GF-D8 (cell line): ENCODE measurements at regions not wholly inside any gene's neighbourhood (a gene's known extent, or its start where the extent isn't known, plus 50 kb on each side); places are given as distances from the start of the nearest gene placed in this dataset.
"Not testable (repeated sequence)": the region's sequence is repeated elsewhere in the genome, so short reads cannot be mapped to it uniquely, and the experiment has no call there.

Source experiments
- DNase-seq: peaks from one replicate; lab custom pipeline; 2025; lab: John Stamatoyannopoulos, UW

DNA sequence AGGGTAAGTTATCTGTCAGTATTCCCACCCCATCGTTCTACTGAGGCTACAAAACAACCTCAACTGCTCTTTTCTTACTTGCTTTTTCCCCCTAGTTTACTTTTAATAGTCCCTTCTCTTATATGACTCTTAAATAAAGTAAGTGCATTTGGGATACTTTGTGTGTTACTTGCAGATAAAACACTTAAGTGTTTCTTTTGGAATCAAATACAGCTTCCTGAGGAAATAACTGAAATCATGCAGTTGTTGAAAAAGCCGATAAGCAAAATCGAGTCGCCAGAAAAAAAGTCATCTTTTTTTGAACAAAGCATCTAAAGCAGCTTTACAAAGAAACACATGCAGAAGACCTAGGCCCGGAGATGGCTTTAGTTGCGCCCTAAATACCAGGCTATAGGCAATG lies 53.5 kb upstream of the EPB41L4A start:
- no peak for DNase-seq

DNA sequence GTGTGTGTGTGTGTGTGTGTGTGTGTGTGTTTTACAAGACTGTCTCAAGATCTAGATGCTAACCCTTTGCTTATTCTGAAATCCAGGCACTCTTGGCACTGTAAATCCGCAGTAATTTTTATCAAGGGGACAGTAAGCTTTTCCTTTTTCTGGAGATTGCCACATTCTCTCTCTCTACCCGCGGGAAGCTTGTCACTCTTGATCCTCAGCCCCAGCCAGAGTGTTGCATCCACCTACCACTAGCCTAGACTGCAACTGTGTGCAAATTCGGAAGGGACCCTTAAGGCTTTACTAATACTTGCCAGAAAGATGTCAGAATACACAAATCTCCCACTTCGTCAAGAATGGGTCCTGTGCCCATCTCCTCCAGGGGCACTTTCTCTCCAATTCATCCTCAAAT lies 54.9 kb upstream of the EPB41L4A start:
- no peak for DNase-seq

DNA sequence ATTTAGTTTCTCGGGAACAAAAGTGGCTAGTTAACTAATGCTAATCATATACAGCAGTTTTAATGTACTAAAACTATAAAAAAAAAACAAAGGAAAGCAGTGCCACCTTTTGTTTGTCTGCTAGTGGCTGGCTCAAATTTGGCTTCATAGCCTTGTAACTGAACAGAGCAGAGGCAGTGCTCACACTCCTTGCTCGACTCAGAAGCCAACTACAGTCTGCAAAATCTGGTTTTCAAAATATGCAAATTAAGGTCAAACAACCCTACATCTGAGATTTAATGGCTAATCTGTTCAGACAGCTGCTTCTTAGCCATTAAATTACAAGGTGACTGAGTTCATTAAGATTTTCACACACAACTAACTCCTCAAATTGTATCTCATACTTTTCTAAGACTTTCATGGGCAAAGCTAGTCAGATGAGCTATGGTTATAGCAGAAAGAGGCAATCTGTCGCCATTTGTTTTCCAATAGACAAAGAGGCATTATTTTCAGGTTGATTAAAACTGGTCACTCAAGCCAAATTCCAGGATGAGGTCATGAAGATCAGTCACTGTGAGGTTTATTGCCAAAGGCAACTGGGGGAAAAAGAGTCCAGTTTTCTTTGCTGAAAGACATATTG lies 56.8 kb upstream of the EPB41L4A start:
- DNase-seq: no peak

DNA sequence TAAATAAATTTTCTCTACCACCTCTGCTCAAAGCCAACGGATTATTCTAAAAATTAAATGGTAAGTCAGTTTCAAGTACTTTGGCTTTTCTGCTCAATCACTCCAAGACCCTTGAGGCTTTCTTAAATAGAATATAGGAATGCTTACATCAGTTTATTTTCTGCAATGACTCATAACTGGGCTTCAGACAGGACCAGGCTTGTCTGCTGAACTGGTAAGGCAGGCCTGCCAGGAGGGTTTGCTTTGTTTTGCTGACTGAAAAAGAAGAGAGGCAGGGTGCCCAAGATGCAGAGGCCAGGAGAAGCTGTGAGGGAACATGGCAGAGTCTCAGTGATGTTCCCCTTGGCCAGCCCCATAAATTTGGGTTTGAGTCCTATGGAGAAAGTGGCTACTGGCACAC lies 60.3 kb upstream of the EPB41L4A start:
- no peak for DNase-seq

DNA sequence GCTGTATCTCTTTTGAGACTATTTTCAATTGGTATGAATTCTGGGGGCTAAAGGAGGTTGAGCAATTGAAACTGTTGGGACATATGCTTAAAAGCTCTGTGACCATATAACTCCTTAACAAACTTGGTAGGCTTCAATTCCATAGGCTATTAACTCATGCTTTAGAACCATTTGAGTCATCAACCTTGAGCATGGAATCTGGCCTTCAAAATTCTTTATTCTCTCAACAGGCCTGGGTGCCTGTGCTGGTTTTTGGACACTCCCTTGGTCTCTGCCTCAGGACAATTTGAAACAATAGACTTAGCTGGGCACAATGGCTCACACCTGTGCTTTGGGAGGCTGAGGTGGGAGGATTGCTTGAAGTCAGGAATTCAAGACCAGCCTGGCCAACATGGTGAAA lies 61.4 kb upstream of the EPB41L4A start:
- no peak for DNase-seq

DNA sequence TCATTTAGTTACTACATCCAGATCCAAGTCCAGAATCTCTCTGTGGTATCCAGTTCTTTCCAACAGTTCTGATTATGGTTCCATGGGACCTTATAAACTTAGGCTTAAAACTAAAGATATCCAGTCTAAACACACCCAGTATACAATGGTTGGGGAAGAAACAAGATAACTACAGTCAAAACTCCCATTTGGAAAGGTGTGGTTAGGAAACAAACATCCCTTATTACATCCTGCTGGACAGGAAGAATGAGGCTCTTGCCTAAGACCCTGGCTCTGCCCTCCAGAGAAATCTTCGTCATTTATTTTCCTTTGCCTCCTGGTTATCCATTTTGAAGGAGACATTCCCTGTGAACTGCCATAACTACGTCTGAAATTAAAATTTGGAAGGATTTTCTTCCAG lies 64.6 kb upstream of the EPB41L4A start:
- DNase-seq: no peak

DNA sequence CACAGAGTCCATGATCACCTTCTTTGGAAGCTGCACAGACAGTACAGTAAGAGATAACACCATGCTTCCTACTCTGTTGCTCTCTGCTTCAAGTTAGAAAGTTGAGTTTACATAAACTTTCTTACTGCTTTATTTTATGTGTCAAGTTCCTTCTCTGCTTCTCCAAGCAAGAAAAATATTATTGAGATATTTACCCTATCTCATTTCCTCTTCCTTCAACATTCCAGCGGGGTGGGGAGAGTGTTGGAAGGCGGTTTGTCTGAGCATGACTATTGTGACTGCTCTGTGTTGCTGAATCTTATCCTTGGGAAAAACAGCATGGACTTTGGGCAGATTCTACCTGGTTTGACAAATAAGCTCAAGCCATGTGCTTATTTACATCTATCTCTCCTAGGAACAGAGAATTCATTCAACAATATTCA lies 66.9 kb upstream of the EPB41L4A start:
- DNase-seq: no peak

DNA sequence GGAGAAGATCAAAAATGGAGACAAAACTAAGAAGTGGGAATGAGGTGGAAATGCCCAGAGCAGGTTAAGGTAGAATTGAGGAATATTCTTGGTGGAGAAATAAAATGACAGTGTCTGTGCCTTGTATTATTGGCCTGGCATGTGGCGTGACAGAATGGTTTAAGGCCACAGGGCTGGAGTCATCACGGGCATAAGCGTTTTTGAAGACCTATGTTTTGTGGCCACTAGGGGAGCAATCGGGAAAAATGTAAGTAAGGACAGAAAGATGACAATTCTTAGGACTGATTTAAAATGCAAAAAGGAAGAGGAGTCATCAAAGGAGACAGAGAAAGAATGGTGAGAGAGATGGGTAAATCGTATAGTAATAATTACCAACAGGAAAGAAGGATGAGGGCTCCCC lies 72.2 kb upstream of the EPB41L4A start:
- DNase-seq: no peak

DNA sequence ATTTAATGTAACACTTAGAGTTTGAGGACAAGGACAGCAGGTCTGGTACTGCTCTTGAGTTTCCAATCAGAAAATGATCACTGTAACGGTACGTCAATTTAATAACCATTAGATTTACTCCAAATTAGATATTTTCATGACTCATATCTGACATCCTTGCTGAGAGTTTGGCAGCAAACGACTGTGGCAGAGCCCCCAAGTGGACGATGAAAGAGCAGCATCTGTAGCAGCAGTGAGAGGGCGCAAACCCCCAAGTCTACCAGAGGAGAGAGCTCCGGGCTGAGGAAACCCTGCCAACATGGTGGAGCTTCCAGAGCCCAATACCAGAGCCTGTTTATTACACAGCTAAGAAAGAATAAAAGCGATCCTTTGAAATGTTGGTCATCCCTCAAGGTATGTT lies 73.2 kb upstream of the EPB41L4A start:
- DNase-seq: no peak

DNA sequence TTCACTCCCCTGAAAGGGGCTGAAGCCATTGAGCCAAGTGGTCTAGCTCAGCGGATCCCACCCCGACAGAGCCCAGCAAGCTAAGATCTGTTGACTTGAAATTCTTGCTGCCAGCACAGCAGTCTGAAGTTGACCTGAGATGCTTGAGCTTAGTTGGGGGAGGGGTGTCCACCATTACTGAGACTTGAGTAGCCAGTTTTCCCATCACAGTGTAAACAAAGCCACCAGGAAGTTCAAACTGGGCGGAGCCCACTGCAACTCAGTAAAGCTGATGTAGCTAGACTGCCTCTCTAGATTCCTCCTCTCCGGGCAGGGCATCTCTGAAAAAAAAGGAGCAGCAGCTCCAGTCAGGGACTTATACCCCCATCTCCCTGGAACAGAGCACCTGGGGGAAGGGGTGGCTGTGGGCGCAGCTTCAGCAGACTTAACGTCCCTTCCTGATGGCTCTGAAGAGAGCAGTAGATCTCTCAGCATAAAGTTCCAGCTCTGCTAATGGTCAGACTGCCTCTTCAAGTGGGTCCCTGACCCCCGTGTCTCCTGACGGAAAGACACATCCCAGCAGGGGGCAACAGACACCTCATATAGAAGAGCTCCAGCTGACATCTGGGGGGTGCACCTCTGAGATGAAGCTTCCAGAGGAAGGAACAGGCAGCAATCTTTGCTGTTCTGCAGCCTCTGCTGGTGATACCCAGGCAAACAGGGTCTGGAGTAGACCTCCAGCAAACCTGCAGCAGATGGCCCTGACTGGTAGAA lies 84.8 kb upstream of the EPB41L4A start:
- DNase-seq: not testable (repeated sequence)

DNA sequence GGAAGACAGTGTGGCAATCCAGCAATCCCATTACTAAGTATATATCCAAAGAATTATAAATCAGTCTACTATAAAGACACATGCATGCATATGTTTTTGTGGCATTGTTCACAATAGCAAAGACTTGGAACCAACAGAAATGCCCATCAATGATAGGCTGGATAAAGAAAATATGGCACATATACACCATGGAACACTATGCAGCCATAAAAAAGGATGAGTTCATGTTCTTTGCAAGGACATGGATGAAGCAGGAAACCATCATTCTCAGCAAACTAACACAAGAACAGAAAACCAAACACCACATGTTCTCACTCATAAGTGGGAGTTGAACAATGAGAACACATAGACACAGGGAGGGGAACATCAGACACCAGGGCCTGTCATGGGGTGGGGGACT lies 90.0 kb upstream of the EPB41L4A start:
- DNase-seq: not testable (repeated sequence)

DNA sequence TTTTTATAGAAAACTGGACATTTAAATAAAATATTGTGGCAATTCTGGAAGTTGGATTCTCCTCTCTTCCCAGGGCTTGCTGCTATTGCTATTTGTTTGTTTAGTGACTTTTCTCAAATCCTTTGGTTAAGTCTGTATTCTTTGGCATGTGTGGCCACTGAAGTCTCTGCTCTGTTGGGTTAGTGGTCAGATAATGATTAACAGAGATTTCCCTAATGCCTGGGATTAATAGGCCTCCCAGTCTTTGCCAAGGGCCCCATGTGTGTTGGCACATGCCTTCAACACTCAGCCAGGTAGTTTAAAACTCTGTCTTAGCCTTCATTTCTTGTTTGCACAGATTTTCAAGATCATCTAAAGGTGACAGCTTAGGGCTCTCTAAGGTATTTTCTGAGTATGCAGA lies 92.8 kb upstream of the EPB41L4A start:
- DNase-seq: no peak

DNA sequence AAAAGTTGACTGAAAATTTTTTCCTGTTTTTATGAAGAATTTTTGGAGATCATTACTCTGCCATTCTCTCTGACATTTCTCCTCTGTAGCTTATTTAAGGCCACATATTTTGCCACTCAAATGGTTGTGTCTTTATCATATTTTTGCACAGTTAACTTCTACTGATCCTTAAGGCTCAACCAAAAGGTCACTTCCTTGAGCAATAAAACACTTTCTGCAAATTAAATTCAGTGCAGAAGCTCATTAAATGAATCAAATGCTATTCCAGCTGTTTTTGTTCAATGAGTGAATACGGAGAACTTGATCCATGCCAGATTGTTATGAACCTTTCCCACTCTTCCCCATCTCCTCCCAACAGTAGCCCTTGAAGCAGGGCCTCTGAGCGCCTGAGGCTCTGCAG lies 93.8 kb upstream of the EPB41L4A start:
- DNase-seq: no peak

DNA sequence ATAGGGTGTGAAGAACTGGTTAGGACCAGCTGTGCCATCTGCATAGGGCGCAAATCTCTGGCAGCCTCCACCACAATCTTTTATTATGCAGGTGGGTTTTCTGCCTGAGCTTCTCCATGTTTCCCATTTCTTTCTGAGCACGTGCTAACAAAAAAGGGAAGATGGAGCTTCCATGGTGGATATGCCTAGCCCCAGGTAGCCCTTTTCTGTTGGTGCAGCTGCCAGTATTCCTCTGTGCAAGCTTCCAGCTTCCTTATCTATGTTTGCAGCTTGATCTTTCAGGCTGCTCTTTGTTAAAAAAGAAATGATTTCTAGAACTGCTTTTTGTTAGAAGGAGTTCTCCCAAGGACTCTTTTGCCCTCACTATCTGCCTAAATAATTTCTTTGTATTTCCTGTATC lies 95.0 kb upstream of the EPB41L4A start:
- DNase-seq: no peak

DNA sequence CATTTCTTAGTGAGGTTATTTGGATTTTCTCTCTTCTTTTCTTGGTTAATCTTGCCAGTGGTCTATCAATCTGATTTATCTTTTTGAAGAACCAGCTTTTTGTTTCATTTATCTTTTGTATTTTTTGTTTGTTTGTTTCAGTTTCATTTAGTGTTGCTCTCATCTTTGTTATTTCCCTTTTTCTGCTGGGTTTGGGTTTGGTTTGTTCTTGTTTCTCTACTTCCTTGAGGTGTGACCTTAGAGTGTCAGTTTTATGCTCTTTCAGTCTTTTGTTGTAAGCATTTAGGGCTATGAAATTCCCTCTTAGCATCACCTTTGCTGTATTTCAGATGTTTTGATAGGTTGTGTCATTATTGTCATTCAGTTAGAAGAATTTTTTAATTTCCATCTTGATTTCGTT lies 101.4 kb upstream of the EPB41L4A start:
- DNase-seq: not testable (repeated sequence)

DNA sequence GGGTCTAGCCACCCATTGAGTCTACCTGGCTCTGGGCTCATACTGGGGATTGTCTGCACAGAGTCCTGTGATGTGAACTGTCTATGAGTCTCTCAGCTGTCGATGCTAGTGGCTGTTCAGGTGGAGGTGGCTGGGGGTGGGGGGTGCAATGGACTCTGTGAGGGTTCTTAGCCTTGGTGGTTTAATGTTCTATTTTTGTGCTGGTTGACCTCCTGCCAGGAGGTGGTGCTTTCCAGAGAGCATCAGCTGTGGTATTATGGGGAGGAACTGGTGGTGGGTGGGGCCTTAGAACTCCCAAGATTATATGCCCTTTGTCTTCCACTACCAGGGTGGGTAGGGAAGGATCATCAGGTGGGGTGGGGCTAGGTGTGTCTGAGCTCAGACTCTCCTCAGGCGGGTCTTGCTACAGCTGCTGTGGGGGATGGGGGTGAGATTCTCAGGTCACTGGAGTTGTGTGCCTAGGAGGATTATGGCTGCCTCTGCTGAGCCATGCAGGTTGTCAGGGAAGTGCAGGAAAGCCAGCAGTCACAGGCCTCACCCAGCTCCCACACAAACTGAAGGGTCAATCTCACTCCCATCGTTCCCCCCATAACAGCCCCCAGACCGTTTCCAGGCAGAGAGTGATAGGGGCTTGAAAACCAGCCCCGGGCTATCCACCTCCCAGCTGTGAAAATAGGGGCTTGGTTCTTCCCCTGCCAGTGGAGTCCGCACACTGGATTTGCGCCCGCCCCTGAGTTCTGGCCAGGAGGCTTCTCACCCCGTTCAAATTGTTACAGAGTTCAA lies 104.0 kb upstream of the EPB41L4A start:
- DNase-seq: not testable (repeated sequence)

DNA sequence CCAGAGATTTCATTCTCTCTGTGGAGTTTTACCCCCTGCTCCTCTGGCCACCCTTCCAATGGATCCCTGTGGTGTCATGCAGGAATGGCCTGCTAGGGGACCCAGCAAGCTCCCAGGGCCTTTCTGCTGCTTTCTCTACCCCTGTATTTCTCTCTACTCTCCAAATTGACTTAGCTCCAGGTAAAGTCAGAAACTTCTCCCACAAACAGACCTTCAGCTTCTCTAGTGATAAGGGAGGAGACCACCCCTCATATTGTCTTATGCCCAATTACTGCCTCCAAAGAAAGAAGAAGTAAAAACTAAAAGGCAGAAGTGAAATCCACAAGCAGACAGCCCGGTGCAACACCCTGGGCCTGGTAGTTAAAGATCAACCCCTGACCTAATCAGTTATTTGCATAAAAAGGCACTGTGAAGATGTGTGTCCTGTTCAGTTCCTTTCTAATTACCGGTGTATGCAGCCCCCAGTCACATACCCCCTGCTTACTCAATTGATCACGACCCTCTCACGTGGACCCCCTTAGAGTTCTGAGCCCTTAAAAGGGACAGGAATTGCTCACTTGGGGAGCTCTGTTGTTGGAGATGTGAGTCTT lies 104.7 kb upstream of the EPB41L4A start:
- DNase-seq: not testable (repeated sequence)

DNA sequence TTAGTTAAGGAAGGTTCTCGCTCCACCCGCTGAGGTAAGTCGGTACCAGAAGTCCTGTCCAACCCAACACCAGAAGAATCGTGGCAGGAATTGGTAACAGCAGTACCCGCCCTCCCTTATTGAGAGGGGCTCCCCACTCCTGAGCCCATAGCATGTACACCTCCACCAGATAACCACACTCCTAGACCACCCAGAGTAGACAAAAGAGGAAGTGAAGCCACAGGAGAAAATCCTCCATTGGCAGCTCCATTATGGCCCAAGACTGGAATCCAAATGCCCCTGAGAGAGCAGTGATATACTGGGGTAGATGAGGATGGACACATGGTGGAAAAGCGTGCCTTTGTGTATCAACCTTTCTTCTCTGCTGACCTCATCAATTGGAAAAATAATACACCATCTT lies 106.1 kb upstream of the EPB41L4A start:
- DNase-seq: no peak

DNA sequence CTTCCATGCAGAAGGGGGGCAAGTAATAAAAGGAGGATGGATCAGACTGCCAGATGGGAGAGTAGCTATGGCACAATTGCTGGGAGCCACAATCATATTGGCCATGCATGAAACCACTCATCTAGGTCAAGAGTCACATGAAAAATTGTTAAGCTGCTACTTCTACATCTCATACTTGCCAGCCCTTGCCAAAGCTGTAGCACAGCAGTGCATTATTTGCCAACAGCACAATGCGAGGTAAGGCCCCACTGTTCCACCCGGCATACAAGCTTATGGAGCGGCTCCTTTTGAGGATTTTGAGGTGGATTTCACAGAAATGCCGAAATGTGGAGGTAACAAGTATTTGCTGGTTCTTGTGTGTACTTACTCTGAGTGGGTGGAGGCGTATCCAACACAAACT lies 109.9 kb upstream of the EPB41L4A start:
- no peak for DNase-seq

DNA sequence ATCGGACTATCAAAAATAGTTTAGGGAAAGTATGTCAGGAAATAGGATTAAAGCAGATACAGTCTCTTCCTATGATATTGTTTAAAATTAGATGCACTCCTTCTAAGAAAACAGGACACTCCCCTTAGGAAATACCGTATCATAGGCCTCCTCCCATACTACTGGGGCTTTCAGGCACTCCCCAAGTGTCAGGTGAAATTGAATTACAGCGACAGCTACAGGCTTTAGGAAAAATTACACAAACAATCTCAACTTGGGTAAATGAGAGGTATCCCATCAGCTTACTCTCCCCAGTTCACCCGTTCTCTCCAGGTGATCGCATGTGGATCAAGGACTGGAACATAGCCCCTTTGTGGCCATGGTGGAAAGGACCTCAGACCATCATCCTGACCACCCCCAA lies 110.4 kb upstream of the EPB41L4A start:
- DNase-seq: no peak

DNA sequence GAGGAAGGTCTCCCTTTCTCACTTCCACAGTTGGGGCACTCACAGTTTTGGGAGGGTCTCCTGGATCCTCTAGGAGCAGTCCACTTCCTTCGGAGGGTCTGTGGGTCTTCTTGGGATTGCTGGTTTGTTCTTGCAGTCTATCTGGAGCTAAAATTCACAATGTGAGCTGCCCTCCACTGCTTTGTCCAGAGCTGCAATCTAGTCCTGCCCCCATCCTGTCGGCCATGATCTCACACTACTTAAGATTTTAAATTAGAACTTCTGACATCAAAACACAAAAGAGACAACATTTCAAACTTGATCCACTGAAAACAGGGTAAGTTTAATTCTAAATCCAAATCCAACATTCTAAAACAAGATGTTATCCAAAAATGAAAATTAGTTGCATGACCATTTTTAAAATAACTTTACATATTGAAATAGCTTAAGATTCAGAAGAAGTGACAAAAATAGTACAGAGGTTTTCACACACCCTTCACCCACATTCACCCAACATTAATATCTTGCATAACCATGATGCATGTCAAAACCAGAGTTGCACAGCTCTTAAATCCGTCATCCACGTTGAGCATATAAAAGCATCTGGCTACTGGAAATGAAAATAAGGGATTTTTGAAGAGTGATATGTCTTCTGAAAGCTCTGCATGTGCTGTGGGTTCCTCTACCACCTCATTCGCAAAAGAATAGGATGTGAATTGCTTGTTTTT lies 113.7 kb upstream of the EPB41L4A start:
- no peak for DNase-seq

DNA sequence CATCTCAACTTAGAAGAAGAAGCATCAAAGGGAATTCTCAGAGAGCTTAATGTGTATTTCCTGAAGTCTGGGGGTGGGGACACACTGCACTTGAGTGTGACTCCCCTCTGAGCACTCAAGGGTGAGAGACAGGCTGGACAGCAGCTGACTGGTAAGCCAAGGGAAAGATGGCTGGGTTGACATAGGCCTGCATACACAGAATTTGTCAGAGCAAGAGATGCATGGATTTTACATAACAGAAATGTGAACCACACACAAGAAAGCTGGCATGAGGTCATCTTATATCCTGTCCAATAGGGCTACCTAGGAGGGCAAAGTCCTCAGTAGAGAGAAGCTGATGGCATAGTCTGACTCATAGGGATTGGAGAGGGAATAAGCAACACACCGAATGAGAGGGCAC lies 114.3 kb upstream of the EPB41L4A start:
- no peak for DNase-seq
